HG03159 (cell line): ENCODE measurements at regions not wholly inside any gene's neighbourhood (a gene's known extent, or its start where the extent isn't known, plus 50 kb on each side); places are given as distances from the start of the nearest gene placed in this dataset.

ENCODE experiments used
- ATAC-seq: cut with Tn5 transposase; IDR thresholded peaks from one replicate; pipeline ENCODE4 v1.9.1; 2021; ENCODE audit warnings: mild to moderate bottlenecking, moderate library complexity; ENCODE audit not compliant: unreplicated experiment

GRCh38 chr19:31594701-31595100 is 245.5 kb upstream of the TSHZ3 start:
- ATAC-seq: no peak

DNA sequence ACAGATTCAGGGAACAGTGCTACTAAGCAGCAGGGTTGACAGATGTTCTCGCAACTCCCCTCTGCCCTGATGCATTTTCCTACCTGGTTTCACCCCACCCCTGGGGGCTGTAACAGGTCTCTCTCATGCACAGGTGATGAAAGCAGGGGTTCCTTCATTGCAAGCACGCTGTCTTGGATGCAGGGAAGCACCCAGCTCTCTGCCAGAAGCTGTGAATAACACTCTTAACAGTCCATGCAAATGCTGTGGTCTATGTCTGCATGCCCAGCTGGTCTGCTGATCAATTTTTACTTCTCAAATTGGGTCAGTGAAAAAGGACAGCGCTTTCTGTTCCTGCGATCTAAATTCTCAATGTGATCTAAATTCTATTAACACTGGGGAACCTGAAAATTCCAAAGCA is 246.3 kb upstream of the TSHZ3 start:
- no peak for ATAC-seq

DNA sequence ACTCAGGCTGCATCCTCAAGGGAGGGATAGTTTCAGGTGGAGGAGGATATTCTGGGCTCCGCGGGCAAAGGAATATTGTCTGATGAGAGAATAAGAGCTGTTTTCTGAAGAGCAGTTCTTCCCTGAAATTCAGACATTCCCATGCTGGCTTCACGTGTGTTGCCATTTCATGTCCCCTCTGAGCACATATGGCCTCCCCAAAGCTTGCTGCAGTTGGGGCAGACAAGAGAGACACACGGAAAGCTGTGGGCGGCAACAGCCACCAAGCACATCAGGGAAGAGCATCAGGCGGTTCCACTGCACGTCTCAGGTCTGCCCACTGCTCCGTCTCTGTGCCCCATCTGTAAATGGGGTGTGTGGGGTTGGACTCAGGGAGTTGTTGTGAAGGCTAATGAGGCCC is 247.5 kb upstream of the TSHZ3 start:
- no peak for ATAC-seq

DNA sequence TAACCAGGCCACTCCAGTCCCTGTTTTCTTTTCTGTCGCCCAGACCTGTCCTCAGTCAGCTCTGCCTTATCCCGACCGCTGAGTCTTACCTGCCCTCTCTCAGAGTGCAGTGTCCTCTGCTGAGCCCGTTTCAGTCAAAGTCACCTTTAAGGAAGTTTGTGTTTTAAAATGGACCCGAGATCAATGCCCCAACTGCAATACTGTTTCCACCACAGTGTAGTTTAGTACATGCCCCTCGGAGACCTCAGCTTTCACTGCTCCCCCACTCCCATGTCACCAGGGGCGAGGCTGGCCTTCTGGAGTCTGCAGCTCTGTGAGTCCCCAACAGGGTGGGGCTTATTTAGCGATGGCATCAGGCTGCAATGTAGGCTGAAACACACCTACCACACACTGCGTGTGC is 248.4 kb upstream of the TSHZ3 start:
- no peak for ATAC-seq

GRCh38 chr19:31598730-31599238 is 249.5 kb upstream of the TSHZ3 start:
- no peak for ATAC-seq

GRCh38 chr19:31600731-31601295 is 251.6 kb upstream of the TSHZ3 start:
- ATAC-seq: no peak

GRCh38 chr19:31601855-31602254 is 252.6 kb upstream of the TSHZ3 start:
- no peak for ATAC-seq

DNA sequence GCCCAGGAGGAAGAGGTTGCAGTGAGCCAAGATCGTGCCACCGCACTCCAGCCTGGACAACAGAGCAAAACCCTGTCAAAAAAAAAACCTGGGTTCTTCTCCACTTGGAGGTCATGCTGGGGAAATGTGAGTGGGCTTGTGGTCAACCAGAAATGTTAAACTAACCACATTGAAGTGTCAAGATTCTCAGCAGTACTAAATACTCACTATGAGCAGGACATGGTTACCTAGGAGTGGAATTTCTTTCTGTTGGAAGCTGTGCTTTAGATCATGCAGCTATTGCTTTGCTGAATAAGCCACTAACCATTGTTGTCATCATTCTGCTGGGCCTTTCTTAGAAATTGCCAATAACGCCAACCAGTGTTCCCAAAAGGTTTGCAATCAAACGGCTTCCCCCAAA is 253.3 kb upstream of the TSHZ3 start:
- ATAC-seq: no peak

GRCh38 chr19:31604493-31605040 is 255.3 kb upstream of the TSHZ3 start:
- no peak for ATAC-seq

GRCh38 chr19:31610018-31610417 is 260.8 kb upstream of the TSHZ3 start:
- ATAC-seq: no peak

GRCh38 chr19:31611046-31611877 is 262.0 kb upstream of the TSHZ3 start:
- ATAC-seq: no peak

DNA sequence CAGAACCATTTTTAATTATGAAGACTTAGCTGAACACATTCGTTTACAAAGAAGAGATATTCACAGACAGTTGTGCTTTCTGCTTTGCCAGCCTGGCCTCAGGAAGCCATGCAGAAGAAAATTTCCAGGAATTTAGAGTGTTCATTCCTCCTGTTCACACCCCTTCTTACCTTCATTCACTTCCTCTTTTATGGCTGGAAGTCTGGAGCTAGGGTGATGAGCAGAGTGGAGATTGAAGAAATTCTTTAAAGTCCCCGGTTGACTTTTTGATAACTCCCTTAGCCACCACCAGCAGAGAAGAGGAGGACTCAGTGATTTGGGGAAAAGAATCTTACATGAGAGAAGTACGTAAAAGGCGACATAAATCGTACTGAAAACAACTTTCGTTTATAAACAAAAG is 263.6 kb upstream of the TSHZ3 start:
- ATAC-seq: no peak

- no peak for ATAC-seq
Observed at GRCh38 chr19:31613683-31614219, 264.5 kb upstream of the TSHZ3 start.

- ATAC-seq: no peak
Observed at GRCh38 chr19:31616031-31616430, 266.8 kb upstream of the TSHZ3 start.

GRCh38 chr19:31617010-31617585 is 267.9 kb upstream of the TSHZ3 start:
- no peak for ATAC-seq

- no peak for ATAC-seq
Observed at GRCh38 chr19:31625056-31625455, 275.8 kb upstream of the TSHZ3 start.

DNA sequence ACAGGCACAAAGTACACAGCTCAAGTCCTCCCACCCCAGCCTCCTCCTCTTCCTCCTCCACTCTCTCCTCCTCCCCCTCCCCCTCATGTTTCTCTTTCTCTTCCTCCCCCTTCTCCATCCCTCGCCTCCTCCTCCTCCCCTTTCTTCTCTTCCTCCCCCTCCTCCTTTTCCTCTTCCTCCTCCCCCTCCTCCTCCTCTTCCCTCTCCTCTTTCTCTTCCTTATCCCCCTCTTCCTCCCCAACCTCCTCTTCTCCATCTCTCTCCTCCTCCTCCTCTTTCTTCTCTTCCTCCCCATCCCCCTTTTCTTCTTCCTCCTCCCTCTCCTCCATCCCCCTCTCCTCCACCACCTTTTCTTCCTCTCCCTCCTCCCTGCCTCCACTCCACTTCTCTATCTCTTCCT is 276.3 kb upstream of the TSHZ3 start:
- ATAC-seq: no peak

- no peak for ATAC-seq
Observed at GRCh38 chr19:31626941-31627340, 277.7 kb upstream of the TSHZ3 start.

DNA sequence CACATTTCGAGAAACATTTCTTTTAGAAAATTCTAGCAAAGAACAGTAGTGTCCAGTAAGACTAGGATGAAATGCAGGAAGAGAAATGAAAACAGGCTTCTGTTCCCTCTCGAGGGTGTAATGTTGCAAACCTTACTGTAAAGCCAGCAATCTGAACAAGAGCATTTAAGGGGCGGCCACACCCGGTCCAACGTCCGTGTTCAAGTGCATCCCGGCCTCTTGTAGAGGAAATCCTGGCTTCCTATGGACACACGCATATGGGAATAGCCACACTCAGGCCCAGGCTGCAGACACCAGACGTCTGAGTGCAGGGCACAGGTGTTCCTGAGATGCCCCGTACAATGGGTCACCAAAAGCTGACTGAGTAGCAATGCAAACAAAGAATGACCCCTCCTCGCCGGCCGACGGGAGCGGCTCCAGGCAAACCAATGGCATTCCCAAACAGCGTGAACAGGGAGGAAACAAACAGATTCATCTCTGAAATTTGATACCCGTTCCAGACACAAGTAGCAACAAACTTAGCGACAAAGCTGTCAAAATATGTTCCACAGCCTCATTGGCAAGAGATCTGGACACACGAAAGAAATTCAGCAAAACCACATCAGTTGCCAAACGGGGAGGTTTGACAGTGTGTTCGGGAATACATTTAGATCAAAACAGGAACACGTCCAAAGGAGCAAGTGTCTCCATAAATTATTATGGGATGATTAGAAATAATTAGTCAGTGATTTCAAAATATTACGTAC is 278.6 kb upstream of the TSHZ3 start:
- ATAC-seq: no peak

DNA sequence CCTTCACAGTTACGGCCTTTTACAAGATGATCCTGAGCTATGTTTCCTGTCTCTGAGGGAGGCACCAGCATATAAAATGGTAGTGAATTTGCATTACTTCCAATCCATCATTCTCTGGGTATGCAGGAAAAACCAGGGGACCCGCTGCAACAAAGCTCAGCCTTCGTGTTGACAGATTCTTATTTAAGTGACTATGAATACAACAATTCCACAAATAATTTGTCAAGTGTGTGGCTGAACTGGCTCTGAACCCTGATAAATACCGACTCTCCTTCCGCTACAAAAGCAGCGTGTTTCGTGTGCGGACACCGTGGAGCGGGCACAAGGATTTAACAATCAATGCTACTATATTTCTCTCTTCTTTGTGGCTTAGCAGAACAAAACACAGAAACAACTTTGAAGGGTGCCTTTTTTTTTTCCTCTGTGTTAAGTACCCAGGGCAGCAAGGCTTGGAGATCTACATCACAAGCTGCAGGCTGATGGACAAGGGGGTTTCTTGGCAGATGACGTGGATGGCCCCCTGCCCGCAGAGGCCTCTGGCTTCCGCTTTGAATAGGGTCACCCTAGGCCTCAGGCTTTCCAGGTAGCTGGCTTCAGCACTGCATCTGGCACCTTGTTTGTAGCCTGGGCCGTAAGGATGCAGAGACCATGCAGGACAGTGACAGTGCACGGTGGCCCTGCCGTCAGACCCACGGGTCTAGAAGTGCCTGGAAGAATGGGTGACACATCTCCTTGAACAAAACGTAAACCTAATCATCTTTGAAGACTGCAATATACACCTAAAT is 280.5 kb upstream of the TSHZ3 start:
- ATAC-seq: no peak
